Sigmoid colon (tissue), 6 donors: ENCODE measurements at regions not wholly inside any gene's neighbourhood (a gene's known extent, or its start where the extent isn't known, plus 50 kb on each side); places are given as distances from the start of the nearest gene placed in this dataset.

Source experiments
- DNase-seq: peaks from one replicate; pipeline ENCODE4 v3.0.0-alpha.2; 2019
- H3K27ac ChIP-seq, 4 donors: fragments of 200-600 bp; sonication (generic); one replicate each; pipeline ENCODE4 v1.5.1; 2016 to 2019; ENCODE audit warnings: mild to moderate bottlenecking in 1 of 4
- H3K27me3 ChIP-seq, 3 donors: fragments of 200-600 bp; sonication (generic); one replicate each; pipeline ENCODE4 v1.5.1; 2019; ENCODE audit warnings: mild to moderate bottlenecking in 1 of 3
- H3K36me3 ChIP-seq, 4 donors: fragments of 200-600 bp; sonication (generic); one replicate each; pipeline ENCODE4 v1.5.1; 2016 to 2019
- H3K4me1 ChIP-seq, 4 donors: fragments of 200-600 bp; sonication (generic); one replicate each; pipeline ENCODE4 v1.5.1; 2017 to 2019
- H3K4me3 ChIP-seq, 4 donors: fragments of 200-600 bp; sonication (generic); one replicate each; pipeline ENCODE4 v1.5.1; 2017 to 2019; ENCODE audit warnings: mild to moderate bottlenecking in 2 of 4, moderate library complexity in 1 of 4
- H3K9me3 ChIP-seq, 4 donors: fragments of 200-600 bp in 3 of 4; sonication (generic) in 3 of 4; one replicate each; pipeline versions ENCODE4 v1.5.1 to v1.6.1; 2013 to 2019
- EP300 ChIP-seq, 4 donors: sonication (generic); formaldehyde crosslinking; IDR thresholded peaks; one replicate each; pipeline ENCODE4 v1.6.1; 2017; ENCODE audit warnings: antibody characterized with exemption in 4 of 4
- POLR2A ChIP-seq, 2 donors: fragments of 450-650 bp; IDR thresholded peaks; one replicate each; pipeline ENCODE4 v1.6.1; 2016; ENCODE audit warnings: antibody characterized with exemption in 2 of 2, mild to moderate bottlenecking in 2 of 2, moderate library complexity in 2 of 2
- POLR2AphosphoS5 ChIP-seq, 4 donors: sonication (generic); formaldehyde crosslinking; IDR thresholded peaks; one replicate each; pipeline ENCODE4 v1.6.1; 2017; ENCODE audit warnings: antibody characterized with exemption in 4 of 4
- WGBS, 2 donors: extraction: QIAGEN DNeasy Blood & Tissue Kit; methylation state at CpG; one replicate each; pipeline ENCODE4 v1.1.7; 2013; 5-methylcytosine and 5-hydroxymethylcytosine counted together
- intact Hi-C: fragments of 100-400 bp; cut with DNase I; formaldehyde crosslinking; loops from one replicate; pipeline ENCODE4 v1.15.1; 2023
- TF ChIP-seq, protein P1 (sequence below), 4 experiments: fragments of 450-650 bp in 3 of 4; fragments of 200-600 bp in 1 of 4; IDR thresholded peaks; one replicate each; pipeline ENCODE4 v1.5.1; 2016 to 2019; ENCODE audit warnings: antibody characterized with exemption in 4 of 4, mild to moderate bottlenecking in 3 of 4, moderate library complexity in 2 of 4
- donor health status: healthy with polysubstance abuse.
- donor health status: healthy.

- no peak for DNase-seq
- H3K36me3 ChIP-seq: no peaks in the 10 kb centered on the region
- no peaks in the 10 kb centered on the region for H3K27me3 ChIP-seq
- intact Hi-C loops: no loop called here
- no peak overlapping the region for H3K4me3 ChIP-seq
- 55 to 63% methylated on average over 2 of the region's 2 CpGs for WGBS, 2 donors
- peaks cover 0 to 5% (median 0%) of the 10 kb centered on the region in 4 donors for H3K9me3 ChIP-seq
- no peak overlapping the region for H3K27ac ChIP-seq
- TF ChIP-seq EP300 (IDR thresholded peaks at IDR 0.05): no peak
- no peaks in the 10 kb centered on the region for H3K4me1 ChIP-seq
These were observed 86.4 kb upstream of the CBLN4 start for GRCh38 chr20:56091628-56092234.

DNA sequence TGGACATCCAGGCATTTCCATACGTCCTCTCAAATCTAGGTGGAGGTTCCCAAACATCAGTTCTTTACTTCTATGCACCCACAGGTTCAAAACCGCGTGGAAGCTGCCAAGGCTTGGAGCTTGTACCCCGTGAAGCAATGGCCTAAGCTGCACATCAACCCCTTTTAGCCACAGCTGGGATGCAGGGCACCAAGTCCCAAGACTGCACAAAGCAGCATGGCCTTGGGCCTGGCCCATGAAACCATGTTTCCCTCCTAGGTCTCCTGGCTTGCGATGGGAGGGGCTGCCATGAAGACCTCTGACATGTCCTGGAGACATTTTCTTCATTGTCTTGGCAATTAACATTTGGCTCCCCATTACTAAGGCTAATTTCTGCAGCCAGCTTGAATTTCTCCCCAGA is 88.9 kb upstream of the CBLN4 start:
- intact Hi-C loops: no loop called here
- Histone ChIP-seq H3K27me3 (no peaks in the 10 kb centered on the region), H3K36me3 (no peaks in the 10 kb centered on the region), H3K4me1 (no peaks in the 10 kb centered on the region), H3K9me3 (peaks cover 0 to 5% (median 0%) of the 10 kb centered on the region in 4 donors), H3K4me3 (no peak overlapping the region), H3K27ac (no peak overlapping the region)
- no peak for DNase-seq
- WGBS, 2 donors: 71 to 73% methylated on average over 5 of the region's 5 CpGs
- TF ChIP-seq POLR2A (IDR thresholded peaks at IDR 0.05): no peak
- TF ChIP-seq, protein P1, sequence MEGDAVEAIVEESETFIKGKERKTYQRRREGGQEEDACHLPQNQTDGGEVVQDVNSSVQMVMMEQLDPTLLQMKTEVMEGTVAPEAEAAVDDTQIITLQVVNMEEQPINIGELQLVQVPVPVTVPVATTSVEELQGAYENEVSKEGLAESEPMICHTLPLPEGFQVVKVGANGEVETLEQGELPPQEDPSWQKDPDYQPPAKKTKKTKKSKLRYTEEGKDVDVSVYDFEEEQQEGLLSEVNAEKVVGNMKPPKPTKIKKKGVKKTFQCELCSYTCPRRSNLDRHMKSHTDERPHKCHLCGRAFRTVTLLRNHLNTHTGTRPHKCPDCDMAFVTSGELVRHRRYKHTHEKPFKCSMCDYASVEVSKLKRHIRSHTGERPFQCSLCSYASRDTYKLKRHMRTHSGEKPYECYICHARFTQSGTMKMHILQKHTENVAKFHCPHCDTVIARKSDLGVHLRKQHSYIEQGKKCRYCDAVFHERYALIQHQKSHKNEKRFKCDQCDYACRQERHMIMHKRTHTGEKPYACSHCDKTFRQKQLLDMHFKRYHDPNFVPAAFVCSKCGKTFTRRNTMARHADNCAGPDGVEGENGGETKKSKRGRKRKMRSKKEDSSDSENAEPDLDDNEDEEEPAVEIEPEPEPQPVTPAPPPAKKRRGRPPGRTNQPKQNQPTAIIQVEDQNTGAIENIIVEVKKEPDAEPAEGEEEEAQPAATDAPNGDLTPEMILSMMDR (IDR thresholded peaks at IDR 0.05): no peak
- TF ChIP-seq EP300 (IDR thresholded peaks at IDR 0.05): no peak

- intact Hi-C loops: no loop called here
- Histone ChIP-seq H3K36me3 (no peaks in the 10 kb centered on the region), H3K27ac (no peak overlapping the region), H3K4me3 (no peak overlapping the region), H3K4me1 (no peaks in the 10 kb centered on the region), H3K27me3 (no peaks in the 10 kb centered on the region), H3K9me3 (peaks cover 0 to 3% (median 1%) of the 10 kb centered on the region in 4 donors)
- no peak for DNase-seq
- WGBS, 2 donors: 34 to 73% methylated on average over 1 of the region's 1 CpG
- TF ChIP-seq POLR2A (IDR thresholded peaks at IDR 0.05) (no peak), POLR2AphosphoS5 (IDR thresholded peaks at IDR 0.05) (no peak), EP300 (IDR thresholded peaks at IDR 0.05) (no peak)
- TF ChIP-seq, protein P1 (IDR thresholded peaks at IDR 0.05): no peak
These were observed 93.7 kb upstream of the CBLN4 start for GRCh38 chr20:56098981-56099500.

GRCh38 chr20:56111961-56112730 is 106.8 kb upstream of the CBLN4 start:
- WGBS, 2 donors: 81 to 83% methylated on average over 9 of the region's 9 CpGs

DNA sequence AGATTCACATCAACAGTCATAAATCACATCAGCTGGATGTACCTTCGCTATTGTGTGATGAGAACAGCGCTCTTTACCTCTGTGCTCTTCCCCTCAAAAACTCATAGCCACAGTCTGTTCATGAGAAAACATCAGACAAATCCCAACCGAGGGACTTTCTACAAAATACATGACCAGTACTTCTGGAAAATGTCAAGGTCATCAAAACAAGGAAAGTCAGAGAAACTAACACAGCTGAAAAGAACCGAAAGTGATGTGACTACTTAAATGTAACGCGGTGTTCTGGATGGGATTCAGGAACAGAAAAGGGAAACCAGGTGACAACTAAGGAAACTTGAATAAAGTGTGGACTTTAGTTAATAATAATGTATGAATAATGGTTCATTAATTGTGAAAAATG is 112.0 kb upstream of the CBLN4 start:
- no peaks in the 10 kb centered on the region for H3K9me3 ChIP-seq
- H3K27ac ChIP-seq: no peak overlapping the region
- H3K4me3 ChIP-seq: no peak overlapping the region
- intact Hi-C loops: no loop called here
- H3K27me3 ChIP-seq: no peaks in the 10 kb centered on the region
- DNase-seq: no peak
- H3K4me1 ChIP-seq: no peaks in the 10 kb centered on the region
- TF ChIP-seq POLR2AphosphoS5 (IDR thresholded peaks at IDR 0.05) (no peak), EP300 (IDR thresholded peaks at IDR 0.05) (no peak), POLR2A (IDR thresholded peaks at IDR 0.05) (no peak)
- TF ChIP-seq, protein P1 (IDR thresholded peaks at IDR 0.05): no peak
- WGBS, 2 donors: 71 to 75% methylated on average over 6 of the region's 6 CpGs
- no peaks in the 10 kb centered on the region for H3K36me3 ChIP-seq

More at GRCh38 chr20:56111961-56112730, 106.8 kb upstream of the CBLN4 start:
- no peaks in the 10 kb centered on the region for H3K27me3 ChIP-seq
- no peak overlapping the region for H3K4me3 ChIP-seq
- no peaks in the 10 kb centered on the region for H3K36me3 ChIP-seq
- no peaks in the 10 kb centered on the region for H3K4me1 ChIP-seq
- intact Hi-C loops: no loop called here
- TF ChIP-seq EP300 (IDR thresholded peaks at IDR 0.05) (no peak), POLR2AphosphoS5 (IDR thresholded peaks at IDR 0.05) (no peak), POLR2A (IDR thresholded peaks at IDR 0.05) (no peak)
- TF ChIP-seq, protein P1 (IDR thresholded peaks at IDR 0.05): no peak
- no peak overlapping the region for H3K27ac ChIP-seq
- no peaks in the 10 kb centered on the region for H3K9me3 ChIP-seq
- DNase-seq: no peak
